ENCODE measurements at regions not wholly inside any gene's neighbourhood (a gene's known extent, or its start where the extent isn't known, plus 50 kb on each side); places are given as distances from the start of the nearest gene placed in this dataset.

GRCh38 chr7:11236680-11237079, 263.0 kb downstream of the PHF14 start:
- Histone ChIP-seq H3K9me1 (replicated peaks; ENCODE audit: control insufficient read depth, extremely low read depth, insufficient read depth, low read length) (no peaks in the 10 kb centered on the region), H3K27me3 (ENCODE audit: control insufficient read depth in 2 of 2, insufficient read depth in 2 of 2, low read length in 2 of 2) (no peaks in the 10 kb centered on the region), H3K27ac (ENCODE audit: insufficient read depth, low read depth, low read length) (no peak overlapping the region), H3K9me3 (replicated peaks; ENCODE audit: control insufficient read depth, insufficient read depth, low read length) (no peaks in the 10 kb centered on the region), H3K4me1 (ENCODE audit: control insufficient read depth, extremely low read depth, insufficient read depth, low read length) (no peaks in the 10 kb centered on the region), H3K4me3 (replicated peaks in 1 of 3; ENCODE audit: insufficient read depth in 1 of 3, low read depth in 1 of 3, low read length in 3 of 3) (no peak overlapping the region), H4K20me1 (replicated peaks; ENCODE audit: control insufficient read depth, extremely low read depth, insufficient read depth, low read length) (no peaks in the 10 kb centered on the region), H2AFZ (ENCODE audit: low read depth, low read length) (no peak overlapping the region), H3K4me2 (ENCODE audit: insufficient read depth, low read length) (no peak overlapping the region), H3K79me2 (ENCODE audit: control insufficient read depth, insufficient read depth, low read length) (no peaks in the 10 kb centered on the region), H3K9ac (replicated peaks; ENCODE audit: extremely low read depth, insufficient read depth, low read length) (no peak overlapping the region), H3K36me3 (ENCODE audit: control insufficient read depth in 2 of 2, extremely low read depth in 1 of 2, insufficient read depth in 2 of 2, low read length in 2 of 2) (no peaks in the 10 kb centered on the region)
- dilution Hi-C loops (cut with MboI; ENCODE audit: extremely low pct_ligation_motif_present, low sequenced_read_pairs) (no loop called here), intact Hi-C loops (cut with micrococcal nuclease) (no loop called here)
- BruUV-seq (replicated peaks) = no TSS peak
- no peak for TF ChIP-seq MYC (IDR thresholded peaks at IDR 0.05; ENCODE audit: low read depth, low read length)
- no peak for TF ChIP-seq JUN (IDR thresholded peaks at IDR 0.05; ENCODE audit: borderline replicate concordance, insufficient read depth, insufficient read length, low read depth)
- TF ChIP-seq CTCF (IDR thresholded peaks at IDR 0.05; ENCODE audit: extremely low read depth in 1 of 2, insufficient read depth in 1 of 2, low read depth in 1 of 2, low read length in 2 of 2) = no peak
- no peak for TF ChIP-seq MAX (IDR thresholded peaks at IDR 0.05; ENCODE audit: insufficient read depth, insufficient read length)
- no peak for TF ChIP-seq POLR2AphosphoS5 (IDR thresholded peaks at IDR 0.05; ENCODE audit: insufficient read depth, low read depth, low read length)
- no peak for TF ChIP-seq GATA2 (IDR thresholded peaks at IDR 0.05; ENCODE audit: insufficient read depth, insufficient read length, low read depth, low read length)
- TF ChIP-seq FOS (IDR thresholded peaks at IDR 0.05; ENCODE audit: borderline replicate concordance, insufficient read depth, low read length) = no peak
- TF ChIP-seq EZH2 (IDR thresholded peaks at IDR 0.05; ENCODE audit: borderline replicate concordance, low read depth, low read length, severe bottlenecking) = no peak
- no peak for TF ChIP-seq POLR2A (IDR thresholded peaks at IDR 0.05; ENCODE audit: low read depth, low read length)
- ChIA-PET POLR2A (no interaction called here), CTCF (interaction anchor here (0.7 kb wide), 1 partner anchor 11 kb away, joined by 3 read pairs; no protein-coding TSS in a partner anchor)
- FAIRE-seq (no peak), DNase-seq (ENCODE audit: low read depth, low spot score) (no peak)

All from endothelial cell of umbilical vein (primary cell).